Ovary (tissue), 7 donors: ENCODE measurements at regions not wholly inside any gene's neighbourhood (a gene's known extent, or its start where the extent isn't known, plus 50 kb on each side); places are given as distances from the start of the nearest gene placed in this dataset.

Experiments used
- DNase-seq, 5 donors: peaks; one replicate each; pipeline ENCODE4 v3.0.0-alpha.2; 2019 to 2020
- H3K27ac ChIP-seq, 2 donors: fragments of 200-600 bp; one replicate each; pipeline versions ENCODE4 v1.5.1 to v1.8.0; 2019 to 2022
- H3K27me3 ChIP-seq: fragments of 200-600 bp; one replicate; pipeline ENCODE4 v1.8.0; 2022
- H3K36me3 ChIP-seq: fragments of 200-600 bp; sonication (generic); one replicate; pipeline ENCODE4 v1.5.1; 2019
- H3K4me1 ChIP-seq: one replicate; pipeline ENCODE4 v1.8.1; 2013; ENCODE audit warnings: mild to moderate bottlenecking, moderate library complexity; ENCODE audit not compliant: insufficient read depth
- H3K4me3 ChIP-seq: fragments of 200-600 bp; sonication (generic); one replicate; pipeline ENCODE4 v1.5.1; 2017
- H3K9me3 ChIP-seq, 2 donors: fragments of 200-600 bp in 1 of 2; sonication (generic) in 1 of 2; one replicate each; pipeline versions ENCODE4 v1.5.1 to v1.8.1; 2013 to 2019; ENCODE audit warnings: mild to moderate bottlenecking in 1 of 2, moderate library complexity in 1 of 2
- EP300 ChIP-seq: sonication (generic); formaldehyde crosslinking; IDR thresholded peaks from one replicate; pipeline ENCODE4 v1.6.1; 2017; ENCODE audit warnings: antibody characterized with exemption
- POLR2A ChIP-seq: fragments of 450-650 bp; IDR thresholded peaks from one replicate; pipeline ENCODE4 v1.6.1; 2017; ENCODE audit warnings: antibody characterized with exemption, mild to moderate bottlenecking, moderate library complexity
- WGBS, 3 donors: extraction: QIAGEN DNeasy Blood & Tissue Kit in 1 of 3; methylation state at CpG; one replicate each; pipeline versions ENCODE4 v1.1.5 to v1.1.7; 2013 to 2017; 5-methylcytosine and 5-hydroxymethylcytosine counted together
- intact Hi-C, 4 donors: fragments of 100-400 bp; cut with DNase I; formaldehyde crosslinking; loops; one replicate each; pipeline versions ENCODE4 v1.11.0 to v1.15.1; 2022 to 2023
- TF ChIP-seq, protein P1 (sequence below), 3 donors: fragments of 450-650 bp in 2 of 3; fragments of 200-600 bp in 1 of 3; IDR thresholded peaks; one replicate each; pipeline versions ENCODE4 v1.5.1 to v1.8.0; 2016 to 2022; ENCODE audit warnings: antibody characterized with exemption in 3 of 3, mild to moderate bottlenecking in 1 of 3
- donor health status: DM: no; HTN: no; CAD: no; lungs with moderate emphysema.
- donor health status: DM: no; HTN: no; CAD: no.
- donor health status: Bipolar disorder and iron deficiency.
- donor health status: DM: no; HTN: no; CAD: no.
- donor health status: DM: yes; HTN: yes; CAD: no.

DNA sequence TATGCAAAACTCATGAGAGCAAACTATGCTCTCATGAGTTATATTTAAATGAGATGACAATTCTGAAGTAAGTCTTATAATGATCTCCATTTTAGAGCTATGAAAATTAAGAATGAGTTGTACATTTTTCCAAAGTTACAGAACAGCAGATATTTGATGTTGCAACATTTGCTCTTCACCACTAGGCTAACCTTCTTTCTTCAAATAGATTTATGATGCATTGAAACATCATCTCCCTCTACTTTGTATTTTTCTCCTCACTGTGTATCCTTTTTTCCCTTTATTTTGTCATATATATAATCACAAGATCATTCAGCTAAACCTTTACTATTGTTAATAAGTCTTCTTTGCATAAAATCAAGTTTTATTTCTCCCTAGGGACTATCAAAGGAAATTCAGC, 497.7 kb upstream of the TYRP1 start:
- intact Hi-C loops, result no loop called here
- Histone ChIP-seq H3K4me3 (no peak overlapping the region), H3K36me3 (no peaks in the 10 kb centered on the region), H3K27ac (no peak overlapping the region), H3K4me1 (no peaks in the 10 kb centered on the region), H3K27me3 (no peaks in the 10 kb centered on the region), H3K9me3 (no peaks in the 10 kb centered on the region)
- TF ChIP-seq EP300 (no peak), POLR2A (no peak)
- TF ChIP-seq, protein P1, sequence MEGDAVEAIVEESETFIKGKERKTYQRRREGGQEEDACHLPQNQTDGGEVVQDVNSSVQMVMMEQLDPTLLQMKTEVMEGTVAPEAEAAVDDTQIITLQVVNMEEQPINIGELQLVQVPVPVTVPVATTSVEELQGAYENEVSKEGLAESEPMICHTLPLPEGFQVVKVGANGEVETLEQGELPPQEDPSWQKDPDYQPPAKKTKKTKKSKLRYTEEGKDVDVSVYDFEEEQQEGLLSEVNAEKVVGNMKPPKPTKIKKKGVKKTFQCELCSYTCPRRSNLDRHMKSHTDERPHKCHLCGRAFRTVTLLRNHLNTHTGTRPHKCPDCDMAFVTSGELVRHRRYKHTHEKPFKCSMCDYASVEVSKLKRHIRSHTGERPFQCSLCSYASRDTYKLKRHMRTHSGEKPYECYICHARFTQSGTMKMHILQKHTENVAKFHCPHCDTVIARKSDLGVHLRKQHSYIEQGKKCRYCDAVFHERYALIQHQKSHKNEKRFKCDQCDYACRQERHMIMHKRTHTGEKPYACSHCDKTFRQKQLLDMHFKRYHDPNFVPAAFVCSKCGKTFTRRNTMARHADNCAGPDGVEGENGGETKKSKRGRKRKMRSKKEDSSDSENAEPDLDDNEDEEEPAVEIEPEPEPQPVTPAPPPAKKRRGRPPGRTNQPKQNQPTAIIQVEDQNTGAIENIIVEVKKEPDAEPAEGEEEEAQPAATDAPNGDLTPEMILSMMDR (IDR thresholded peaks at IDR 0.05), result no peak
- no peak for DNase-seq

DNA sequence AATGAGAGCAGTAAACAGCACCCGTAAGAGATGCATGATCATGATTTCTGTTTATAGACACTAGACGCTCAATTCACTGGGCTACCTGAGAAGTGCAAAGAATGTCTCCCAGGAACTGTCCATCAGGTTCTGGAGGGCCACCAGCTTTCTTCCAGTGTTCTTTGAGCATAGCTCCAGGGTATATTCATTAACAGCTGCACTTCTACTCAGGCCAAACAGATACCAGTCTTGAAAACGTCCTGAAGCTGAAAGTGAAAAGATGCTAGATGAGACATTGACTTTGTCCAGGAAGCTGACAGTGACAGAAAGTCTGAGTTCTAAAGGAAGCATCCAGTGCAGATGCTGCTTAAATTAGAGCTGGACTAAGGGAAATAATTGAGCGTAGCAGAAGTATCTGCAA, 488.7 kb upstream of the TYRP1 start:
- intact Hi-C loops, result no loop called here

DNA sequence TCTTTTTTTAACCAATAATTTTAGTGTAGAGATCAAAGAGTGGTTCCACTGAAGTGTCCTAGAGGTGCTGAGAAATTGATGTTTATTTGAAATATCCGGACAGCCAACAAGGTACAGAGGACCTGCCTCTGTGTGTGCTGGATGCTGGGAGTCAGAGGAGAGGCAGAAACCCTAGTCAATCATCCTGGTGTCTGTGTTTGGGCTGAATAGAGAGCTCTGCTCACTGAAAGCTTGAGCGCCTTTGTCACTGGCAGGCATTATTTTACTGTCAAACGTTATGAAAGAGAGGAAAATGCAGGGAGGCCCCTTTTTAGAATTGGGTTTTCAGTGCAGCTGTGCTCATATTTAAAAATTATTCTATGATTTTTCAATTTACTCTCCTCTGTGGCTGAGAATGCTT, 480.3 kb upstream of the TYRP1 start:
- no peaks in the 10 kb centered on the region for H3K36me3 ChIP-seq
- 39 to 52% (median 51%) methylated on average over 3 of the region's 3 CpGs for WGBS, 3 donors
- no peaks in the 10 kb centered on the region for H3K27me3 ChIP-seq
- H3K4me3 ChIP-seq, result no peak overlapping the region
- intact Hi-C loops, result no loop called here
- no peaks in the 10 kb centered on the region for H3K4me1 ChIP-seq
- TF ChIP-seq POLR2A, result no peak
- TF ChIP-seq, protein P1 (IDR thresholded peaks at IDR 0.05), result no peak
- no peak for TF ChIP-seq EP300
- no peak overlapping the region for H3K27ac ChIP-seq
- no peaks in the 10 kb centered on the region for H3K9me3 ChIP-seq
- no peak for DNase-seq

More for the DNA sequence above, 488.7 kb upstream of the TYRP1 start:
- Histone ChIP-seq H3K36me3 (no peaks in the 10 kb centered on the region), H3K27me3 (no peaks in the 10 kb centered on the region), H3K27ac (no peak overlapping the region), H3K4me1 (no peaks in the 10 kb centered on the region), H3K9me3 (no peaks in the 10 kb centered on the region), H3K4me3 (no peak overlapping the region)
- 61 to 68% (median 66%) methylated on average over 4 of the region's 4 CpGs for WGBS, 3 donors
- TF ChIP-seq, protein P1 (IDR thresholded peaks at IDR 0.05), result no peak
- TF ChIP-seq POLR2A (no peak), EP300 (no peak)
- DNase-seq, result no peak

DNA sequence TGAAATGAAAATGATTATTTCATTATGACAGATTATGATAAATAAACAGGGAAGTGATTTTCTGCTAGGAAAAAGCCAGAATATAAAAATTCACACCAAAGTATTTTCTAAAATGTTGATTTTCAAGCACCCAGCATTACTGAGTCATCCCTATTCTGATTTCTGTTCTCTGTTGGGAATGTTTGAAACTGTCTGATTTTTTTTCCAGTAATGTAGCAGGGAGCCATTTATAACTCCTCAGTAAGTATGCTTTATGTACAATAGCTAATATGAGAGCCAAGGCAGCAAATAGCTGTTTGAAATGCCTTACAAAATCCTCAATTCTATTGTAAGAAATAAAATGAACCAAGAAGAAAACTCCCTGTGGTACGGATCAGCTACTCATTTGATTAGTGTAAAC, 471.7 kb upstream of the TYRP1 start:
- no peaks in the 10 kb centered on the region for H3K9me3 ChIP-seq
- 31 to 64% (median 63%) methylated on average over 1 of the region's 1 CpG for WGBS, 3 donors
- no peaks in the 10 kb centered on the region for H3K27me3 ChIP-seq
- intact Hi-C loops, result no loop called here
- DNase-seq, result no peak
- no peaks in the 10 kb centered on the region for H3K36me3 ChIP-seq
- H3K27ac ChIP-seq, result no peak overlapping the region
- H3K4me1 ChIP-seq, result no peaks in the 10 kb centered on the region
- no peak overlapping the region for H3K4me3 ChIP-seq
- TF ChIP-seq, protein P1 (IDR thresholded peaks at IDR 0.05), result no peak
- TF ChIP-seq EP300 (no peak), POLR2A (no peak)

DNA sequence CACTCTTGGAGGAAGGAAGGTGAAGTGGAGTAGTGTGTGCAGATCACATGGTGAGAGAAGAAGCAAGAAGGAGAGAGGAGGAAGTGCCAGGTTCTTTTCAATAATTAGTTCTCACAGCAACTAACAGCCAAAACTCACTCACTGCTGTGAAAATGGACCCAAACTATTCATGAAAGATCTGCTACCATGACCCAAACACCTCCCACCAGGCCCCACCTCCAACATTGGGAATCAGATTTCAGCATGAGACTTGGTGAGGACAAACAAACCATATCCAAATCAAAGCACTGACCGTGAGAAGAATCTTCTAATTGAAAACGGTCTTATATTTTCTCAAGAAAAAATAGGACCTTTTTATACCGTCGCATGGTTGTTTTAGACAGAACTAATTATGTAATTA, 468.7 kb upstream of the TYRP1 start:
- H3K27me3 ChIP-seq, result no peaks in the 10 kb centered on the region
- no peaks in the 10 kb centered on the region for H3K9me3 ChIP-seq
- H3K4me1 ChIP-seq, result no peaks in the 10 kb centered on the region
- DNase-seq, result no peak
- WGBS, 3 donors, result 61 to 71% (median 69%) methylated on average over 4 of the region's 4 CpGs
- H3K4me3 ChIP-seq, result no peak overlapping the region
- intact Hi-C loops, result no loop called here
- H3K36me3 ChIP-seq, result no peaks in the 10 kb centered on the region
- TF ChIP-seq, protein P1 (IDR thresholded peaks at IDR 0.05), result no peak
- TF ChIP-seq POLR2A (no peak), EP300 (no peak)
- H3K27ac ChIP-seq, result no peak overlapping the region
